HG02610 (cell line): ENCODE measurements at regions not wholly inside any gene's neighbourhood (a gene's known extent, or its start where the extent isn't known, plus 50 kb on each side); places are given as distances from the start of the nearest gene placed in this dataset.
A peak's percentile ranks its signal among the peaks of the same experiment; 100 is the strongest.
"Not testable (repeated sequence)": the region's sequence is repeated elsewhere in the genome, so short reads cannot be mapped to it uniquely, and the experiment has no call there.

Experiments used
- ATAC-seq: cut with Tn5 transposase; IDR thresholded peaks from one replicate; pipeline ENCODE4 v1.9.1; 2021; ENCODE audit warnings: mild to moderate bottlenecking, moderate library complexity; ENCODE audit not compliant: unreplicated experiment

GRCh38 chr9:31302620-31303418, 1081.6 kb upstream of the ACO1 start:
- ATAC-seq: peak; percentile 88

- no peak for ATAC-seq
Measured at GRCh38 chr9:31304576-31304975, 1079.9 kb upstream of the ACO1 start.

DNA sequence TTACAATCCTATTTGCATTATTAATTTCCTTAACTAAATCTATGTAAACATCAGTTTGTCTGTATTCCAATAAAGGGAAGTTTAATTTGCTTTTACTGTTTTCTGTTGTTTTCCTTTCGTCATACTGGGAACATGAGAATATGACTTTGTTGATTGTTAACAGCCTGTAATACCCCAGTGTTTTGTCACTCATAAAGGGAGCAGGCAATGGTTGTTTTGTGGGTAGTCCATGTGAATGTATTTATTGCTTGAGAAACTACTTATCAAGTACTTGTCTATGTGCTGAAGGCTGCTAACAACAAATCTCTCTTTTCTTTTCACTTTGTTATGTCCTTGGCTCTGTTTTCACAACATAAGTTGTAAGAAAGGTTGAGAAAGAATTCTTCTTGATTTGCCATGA, 1070.2 kb upstream of the ACO1 start:
- no peak for ATAC-seq

- no peak for ATAC-seq
Measured at GRCh38 chr9:31320494-31320893, 1063.9 kb upstream of the ACO1 start.

DNA sequence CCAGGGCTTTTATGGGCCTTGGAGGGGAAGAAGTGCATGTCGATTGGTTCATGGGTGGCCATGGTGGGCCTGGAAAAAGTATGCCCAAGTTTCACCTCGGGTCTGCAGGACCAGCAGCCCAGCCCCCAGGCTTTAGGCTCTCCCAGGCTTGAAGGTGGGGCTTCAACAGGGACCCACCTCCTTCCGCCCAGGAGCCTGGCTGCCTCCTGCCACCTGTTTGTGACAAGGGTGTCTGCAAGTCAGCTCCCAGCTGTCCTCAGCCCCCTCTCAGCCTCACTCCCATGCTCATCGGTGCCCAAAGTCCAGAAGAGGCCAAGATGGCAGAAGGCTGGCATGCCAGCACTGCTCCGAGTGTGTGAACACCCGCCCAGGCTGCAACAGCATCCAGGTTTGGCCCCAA, 1063.2 kb upstream of the ACO1 start:
- no peak for ATAC-seq

DNA sequence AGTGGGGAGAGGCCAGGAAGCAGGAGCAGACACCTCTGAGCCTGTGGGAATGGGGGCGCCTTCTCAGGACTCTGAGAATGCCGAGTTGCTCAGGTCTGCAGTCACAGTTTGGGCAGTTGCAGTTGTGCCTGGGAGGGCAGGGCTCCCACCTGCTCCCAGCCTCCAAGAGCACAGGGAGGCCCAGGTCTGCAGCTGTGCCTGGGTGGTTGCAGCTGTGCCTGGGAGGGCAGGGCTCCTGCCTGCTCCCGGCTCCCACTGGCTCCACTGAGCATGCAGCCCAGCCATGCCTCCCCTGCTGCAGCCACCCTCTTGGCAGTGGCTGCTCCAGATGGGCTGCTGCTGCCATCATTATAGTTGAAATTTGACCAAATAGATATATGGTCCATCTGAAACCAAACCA, 1062.8 kb upstream of the ACO1 start:
- ATAC-seq: no peak

- peak; percentile 73 for ATAC-seq
Measured at GRCh38 chr9:31323726-31324444, 1060.6 kb upstream of the ACO1 start.

GRCh38 chr9:31325778-31326177, 1058.7 kb upstream of the ACO1 start:
- ATAC-seq: no peak

DNA sequence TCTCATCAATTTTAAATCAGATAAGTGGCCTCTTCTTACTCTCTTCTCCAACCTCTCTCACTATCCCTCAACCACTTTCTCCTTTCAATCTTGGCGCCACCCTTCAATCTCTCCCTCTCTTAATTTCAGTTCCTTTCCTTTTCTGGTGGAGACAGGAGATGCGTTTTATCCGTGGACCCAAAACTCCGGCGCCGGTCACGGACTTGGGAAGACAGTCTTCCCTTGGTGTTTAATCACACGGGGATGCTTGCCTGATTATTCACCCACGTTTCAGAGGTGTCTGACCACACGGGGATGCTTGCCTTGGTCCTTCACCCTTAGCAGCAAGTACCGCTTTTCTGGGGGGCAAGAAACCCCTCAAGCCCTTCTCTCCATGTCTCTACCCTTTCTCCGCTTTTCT, 1057.6 kb upstream of the ACO1 start:
- not testable (repeated sequence) for ATAC-seq

- ATAC-seq: no peak
Measured at GRCh38 chr9:31334837-31335528, 1049.5 kb upstream of the ACO1 start.

- no peak for ATAC-seq
Measured at GRCh38 chr9:31335529-31336234, 1048.8 kb upstream of the ACO1 start.

GRCh38 chr9:31336386-31336785, 1048.1 kb upstream of the ACO1 start:
- ATAC-seq: no peak

- no peak for ATAC-seq
Measured at GRCh38 chr9:31336841-31337240, 1047.6 kb upstream of the ACO1 start.

GRCh38 chr9:31347082-31347617, 1037.3 kb upstream of the ACO1 start:
- peak; percentile 100 for ATAC-seq

- no peak for ATAC-seq
Measured at GRCh38 chr9:31355159-31355882, 1029.1 kb upstream of the ACO1 start.

GRCh38 chr9:31355965-31356364, 1028.5 kb upstream of the ACO1 start:
- ATAC-seq: no peak

DNA sequence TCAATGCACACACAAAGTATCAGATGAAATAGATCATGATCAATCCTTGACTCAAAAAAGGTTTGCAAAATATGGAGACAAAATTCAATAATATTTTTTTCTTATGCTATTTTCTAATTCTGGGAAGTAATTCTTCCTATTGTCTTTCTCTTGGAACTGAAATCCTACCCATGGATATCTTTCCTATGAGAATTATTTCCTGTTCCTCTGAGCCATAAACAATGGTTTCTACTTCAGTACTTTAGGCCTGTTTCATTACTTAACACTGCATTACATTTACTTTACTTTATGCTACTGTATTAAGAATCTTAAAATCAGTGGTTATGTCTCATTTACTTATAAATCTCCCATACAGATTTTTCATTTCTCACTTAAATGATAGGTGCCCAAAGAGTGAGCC, 1025.4 kb upstream of the ACO1 start:
- no peak for ATAC-seq

DNA sequence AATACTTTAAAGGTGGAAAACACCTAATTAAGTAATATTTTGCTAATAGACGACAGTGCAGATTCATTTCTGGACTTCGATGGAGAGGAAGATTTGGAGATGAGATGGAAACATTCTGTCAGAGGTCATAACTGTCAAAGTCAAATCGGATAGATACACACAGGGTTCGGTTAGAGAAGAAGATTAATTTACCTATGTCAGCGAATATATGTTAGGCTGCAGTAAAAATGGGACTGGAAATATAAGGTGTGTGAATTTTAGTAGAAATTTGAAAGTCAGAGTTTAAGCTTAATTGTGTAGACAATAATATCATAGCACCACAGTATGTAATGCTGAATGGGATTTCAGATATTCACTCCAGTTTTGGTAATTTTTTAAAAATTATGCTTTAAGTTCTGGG, 1020.3 kb upstream of the ACO1 start:
- no peak for ATAC-seq

DNA sequence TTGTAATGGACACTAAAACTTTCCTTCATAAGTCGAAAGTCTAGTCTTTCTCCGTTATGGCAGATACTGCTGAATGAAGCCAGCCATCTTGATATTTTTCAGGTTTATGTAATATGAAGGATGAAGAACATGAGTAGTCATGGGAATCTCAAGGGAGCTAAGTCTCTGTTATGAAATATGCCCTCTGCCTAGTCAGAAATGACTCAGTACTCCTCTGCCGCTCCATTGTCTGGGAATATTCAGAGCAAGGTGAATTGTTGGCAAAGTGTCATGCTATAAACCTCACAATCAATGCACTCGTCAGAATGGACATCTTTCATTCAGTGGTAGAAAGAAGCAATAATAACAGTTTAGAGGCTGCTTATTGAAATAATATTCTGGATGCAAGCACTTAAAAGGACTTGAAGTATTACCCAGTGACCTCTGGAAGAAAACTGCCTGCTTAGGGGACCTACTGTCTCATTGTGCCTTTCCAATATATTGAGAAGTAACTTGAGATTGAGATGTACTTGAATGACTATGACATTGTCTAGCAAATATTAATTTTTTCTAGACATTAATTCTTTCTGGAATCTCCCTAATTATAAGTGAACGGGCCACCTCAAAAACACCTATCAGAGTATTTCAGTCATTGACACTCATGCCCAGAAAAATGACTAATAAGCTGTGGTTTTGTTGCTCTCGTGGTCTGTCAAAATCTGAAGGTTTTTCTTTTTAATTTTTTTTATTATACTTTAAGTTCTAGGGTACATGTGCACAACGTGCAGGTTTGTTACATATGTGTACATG, 1011.5 kb upstream of the ACO1 start:
- ATAC-seq: no peak
